ENCODE measurements at regions not wholly inside any gene's neighbourhood (a gene's known extent, or its start where the extent isn't known, plus 50 kb on each side); places are given as distances from the start of the nearest gene placed in this dataset.

DNA sequence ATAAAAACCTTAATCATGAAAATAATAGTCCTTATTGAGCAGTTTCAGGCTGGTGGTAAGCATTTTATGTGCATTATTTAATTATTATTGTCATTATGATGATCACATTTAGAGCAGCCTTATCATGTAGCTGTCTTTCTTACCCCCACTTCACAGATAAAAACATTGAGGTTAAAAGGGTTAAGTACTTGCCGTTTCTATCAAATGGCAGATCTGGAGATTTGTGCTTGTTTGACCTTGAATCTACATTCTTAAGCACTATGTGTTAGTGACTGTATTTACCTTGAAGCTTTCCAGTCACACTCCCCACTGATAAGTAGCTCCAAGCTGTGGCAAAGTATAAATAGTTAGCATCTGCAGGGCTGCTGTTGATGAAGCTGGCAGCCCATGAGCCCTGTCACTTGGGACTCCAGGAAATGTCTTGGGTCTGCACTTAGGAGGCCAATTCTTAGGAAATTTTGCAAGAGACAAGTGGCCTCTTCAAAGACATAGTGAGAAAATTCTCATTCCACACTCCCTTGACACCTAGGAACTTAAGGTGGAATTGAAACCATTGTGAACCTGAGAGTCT, 116.8 kb upstream of the AGR3 start:
- in situ Hi-C loops (cut with MboI) = no loop called here
- H4K20me1 ChIP-seq (ENCODE audit: control insufficient read depth, insufficient read depth) = no peaks in the 10 kb centered on the region
- ChIA-PET POLR2A (no interaction called here), RAD21 (ENCODE audit: unreplicated experiment) (no interaction called here), SMC1A (ENCODE audit: uncharacterized antibody, unreplicated experiment) (interaction anchor here (0.6 to 1.0 kb wide), 3 partner anchors 9 to 649 kb away, joined by 3 read pairs; no protein-coding TSS in a partner anchor), CTCF (interaction anchor here (1.4 kb wide), 1 partner anchor 303 kb away, joined by 6 read pairs; no protein-coding TSS in a partner anchor)
- no peaks in the 10 kb centered on the region for H3K79me2 ChIP-seq (ENCODE audit: control insufficient read depth, insufficient read depth, low read length)
- H3K27me3 ChIP-seq (replicated peaks in 1 of 2; ENCODE audit: control insufficient read depth in 2 of 2, insufficient read depth in 2 of 2, low read length in 1 of 2) = no peaks in the 10 kb centered on the region; a peak in 1 of 4 replicates
- no peaks in the 10 kb centered on the region; the same call in 2 of the 3 replicates for H3K9me3 ChIP-seq (replicated peaks; ENCODE audit: control insufficient read depth, insufficient read depth, low read length)
- DNase-seq (ENCODE audit: low read depth, low spot score) = no peak
- no peak for TF ChIP-seq RFX5 (IDR thresholded peaks at IDR 0.05; ENCODE audit: low read depth, low read length)
- TF ChIP-seq YY1 (IDR thresholded peaks at IDR 0.05; ENCODE audit: low read depth, low read length) = no peak
- no peak for TF ChIP-seq NR2F1 (conservative IDR thresholded peaks at IDR 0.05)
- no peak for TF ChIP-seq NFYB (IDR thresholded peaks at IDR 0.05; ENCODE audit: insufficient read depth, low read depth, low read length)
- TF ChIP-seq RAD21 (IDR thresholded peaks at IDR 0.05; ENCODE audit: insufficient read depth, low read depth, low read length) = no peak
- no peak for TF ChIP-seq CREB1 (IDR thresholded peaks at IDR 0.05; ENCODE audit: low read depth)
- TF ChIP-seq NRF1 (conservative IDR thresholded peaks at IDR 0.05; ENCODE audit: low read depth, low read length) = no peak
- no peak for TF ChIP-seq CEBPB (IDR thresholded peaks at IDR 0.05; ENCODE audit: borderline replicate concordance in 1 of 2, low read depth in 2 of 2, low read length in 2 of 2)
- no peak for TF ChIP-seq NR2C2 (IDR thresholded peaks at IDR 0.05; ENCODE audit: borderline replicate concordance, control insufficient read depth, insufficient read length, low read depth)
- no peak for TF ChIP-seq MEF2A (IDR thresholded peaks at IDR 0.05; ENCODE audit: insufficient read depth, low read depth, low read length)
- TF ChIP-seq CHD2 (IDR thresholded peaks at IDR 0.05; ENCODE audit: borderline replicate concordance, low read depth, low read length) = no peak
- TF ChIP-seq EZH2 (IDR thresholded peaks at IDR 0.05; ENCODE audit: borderline replicate concordance, control insufficient read depth, low read depth, low read length) = no peak
- no peak for TF ChIP-seq MTA2 (IDR thresholded peaks at IDR 0.05; ENCODE audit: low read depth)
- TF ChIP-seq STAT1 (conservative IDR thresholded peaks at IDR 0.05) = no peak
- H3K4me1 ChIP-seq (ENCODE audit: control insufficient read depth, insufficient read depth, low read length) = no peaks in the 10 kb centered on the region
- ATAC-seq = no peak
- H3K36me3 ChIP-seq (ENCODE audit: control insufficient read depth in 2 of 2, insufficient read depth in 2 of 2, low read length in 1 of 2) = no peaks in the 10 kb centered on the region
- no peak overlapping the region for H3K27ac ChIP-seq (ENCODE audit: control insufficient read depth, insufficient read depth)
- H3K9ac ChIP-seq (ENCODE audit: control insufficient read depth, insufficient read depth, low read length) = no peak overlapping the region
- H3K4me3 ChIP-seq = no peak overlapping the region
- intact Hi-C loops (cut with micrococcal nuclease; ENCODE audit: unreplicated experiment) = no loop called here
- no TSS peak for BruUV-seq (replicated peaks)
- H3K4me2 ChIP-seq (ENCODE audit: control insufficient read depth, insufficient read depth) = no peak overlapping the region
- 93% methylated on average over 1 of the region's 1 CpG for WGBS (ENCODE audit: insufficient coverage, insufficient replicate concordance, low lambda C conversion rate, missing lambda C conversion rate)
- FAIRE-seq = no peak
- no peak overlapping the region for H2AFZ ChIP-seq (ENCODE audit: control insufficient read depth, low read depth, low read length)
